ENCODE measurements at regions not wholly inside any gene's neighbourhood (a gene's known extent, or its start where the extent isn't known, plus 50 kb on each side); places are given as distances from the start of the nearest gene placed in this dataset.

DNA sequence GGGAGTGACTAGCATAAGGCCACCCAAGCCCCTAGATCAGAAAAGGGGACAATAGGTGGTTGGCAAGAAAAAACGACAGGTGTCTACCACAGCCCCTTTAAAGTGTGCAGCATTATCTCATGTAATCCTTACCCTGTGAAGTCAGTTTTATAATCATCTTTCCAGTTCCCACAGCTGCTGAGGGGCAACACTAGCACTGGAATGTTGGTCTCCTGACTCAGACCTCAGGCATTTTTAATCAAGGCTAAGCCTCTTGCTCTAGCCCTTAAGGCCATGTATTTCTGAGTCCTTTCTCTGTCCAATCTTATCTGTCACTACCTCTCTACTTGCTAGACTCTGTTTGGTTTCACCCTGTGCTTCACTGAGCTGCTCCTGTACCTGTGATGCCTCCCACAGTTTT lies 171.7 kb downstream of the TLE3 start:
- TF ChIP-seq, protein P1, sequence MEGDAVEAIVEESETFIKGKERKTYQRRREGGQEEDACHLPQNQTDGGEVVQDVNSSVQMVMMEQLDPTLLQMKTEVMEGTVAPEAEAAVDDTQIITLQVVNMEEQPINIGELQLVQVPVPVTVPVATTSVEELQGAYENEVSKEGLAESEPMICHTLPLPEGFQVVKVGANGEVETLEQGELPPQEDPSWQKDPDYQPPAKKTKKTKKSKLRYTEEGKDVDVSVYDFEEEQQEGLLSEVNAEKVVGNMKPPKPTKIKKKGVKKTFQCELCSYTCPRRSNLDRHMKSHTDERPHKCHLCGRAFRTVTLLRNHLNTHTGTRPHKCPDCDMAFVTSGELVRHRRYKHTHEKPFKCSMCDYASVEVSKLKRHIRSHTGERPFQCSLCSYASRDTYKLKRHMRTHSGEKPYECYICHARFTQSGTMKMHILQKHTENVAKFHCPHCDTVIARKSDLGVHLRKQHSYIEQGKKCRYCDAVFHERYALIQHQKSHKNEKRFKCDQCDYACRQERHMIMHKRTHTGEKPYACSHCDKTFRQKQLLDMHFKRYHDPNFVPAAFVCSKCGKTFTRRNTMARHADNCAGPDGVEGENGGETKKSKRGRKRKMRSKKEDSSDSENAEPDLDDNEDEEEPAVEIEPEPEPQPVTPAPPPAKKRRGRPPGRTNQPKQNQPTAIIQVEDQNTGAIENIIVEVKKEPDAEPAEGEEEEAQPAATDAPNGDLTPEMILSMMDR (conservative IDR thresholded peaks at IDR 0.05; ENCODE audit: low read length), result no peak
- TF ChIP-seq EZH2phosphoT487 (IDR thresholded peaks at IDR 0.05; ENCODE audit: borderline replicate concordance, low read depth, low read length), result no peak
